Upper lobe of left lung (tissue), 4 donors: ENCODE measurements at regions not wholly inside any gene's neighbourhood (a gene's known extent, or its start where the extent isn't known, plus 50 kb on each side); places are given as distances from the start of the nearest gene placed in this dataset.
A peak's percentile ranks its signal among the peaks of the same experiment; 100 is the strongest.

Source experiments
- CTCF ChIP-seq, 6 experiments: fragments of 450-650 bp in 4 of 6; fragments of 200-600 bp in 2 of 6; sonication (generic) in 2 of 6; IDR thresholded peaks; one replicate each; pipeline ENCODE4 v1.5.1; 2016 to 2019; ENCODE audit warnings: antibody characterized with exemption in 6 of 6
- POLR2AphosphoS5 ChIP-seq, 2 donors: sonication (generic); formaldehyde crosslinking; IDR thresholded peaks; one replicate each; pipeline ENCODE4 v1.5.1; 2017; ENCODE audit warnings: antibody characterized with exemption in 2 of 2

GRCh38 chr2:144703852-144704708, 184.2 kb upstream of the ZEB2 start:
- no peak for TF ChIP-seq CTCF (IDR thresholded peaks at IDR 0.05)
- peak; percentile 71 to 86 for TF ChIP-seq POLR2AphosphoS5 (IDR thresholded peaks at IDR 0.05)
